Neural cell (in vitro differentiated cells): ENCODE measurements at regions not wholly inside any gene's neighbourhood (a gene's known extent, or its start where the extent isn't known, plus 50 kb on each side); places are given as distances from the start of the nearest gene placed in this dataset.

Experiments used
- H2AFZ ChIP-seq: fragments of 200-600, 300-800 bp; sonication (generic), shearing (Covaris generic); 2 replicates; pipeline ENCODE4 v1.6.0; 2014; ENCODE audit warnings: low read depth, mild to moderate bottlenecking, antibody characterized with exemption, low read length, moderate library complexity
- H3F3A ChIP-seq: fragments of 200-600 bp; shearing (Covaris generic); 2 replicates; pipeline ENCODE4 v1.6.1; 2016; ENCODE audit warnings: mild to moderate bottlenecking, moderate library complexity, mixed read lengths, antibody characterized with exemption, low read length; ENCODE audit not compliant: insufficient read depth, poor library complexity, severe bottlenecking
- H3K27ac ChIP-seq: fragments of 200-600, 300-800 bp; sonication (generic), shearing (Covaris generic); 2 replicates; pipeline ENCODE4 v1.5.1; 2014; ENCODE audit warnings: mild to moderate bottlenecking, low read length, moderate library complexity
- H3K27me3 ChIP-seq: fragments of 300-800, 200-600 bp; sonication (generic), shearing (Covaris generic); 2 replicates; pipeline ENCODE4 v1.6.0; 2014; ENCODE audit warnings: mild to moderate bottlenecking, low read depth, low read length, moderate library complexity; ENCODE audit not compliant: insufficient read depth
- H3K36me3 ChIP-seq: fragments of 300-800, 200-600 bp; sonication (generic), shearing (Covaris generic); 2 replicates; pipeline ENCODE4 v1.5.1; 2014; ENCODE audit warnings: mild to moderate bottlenecking, antibody characterized with exemption, low read length, moderate library complexity; ENCODE audit not compliant: insufficient read depth
- H3K4me2 ChIP-seq: fragments of 300-800, 200-600 bp; sonication (generic), shearing (Covaris generic); 2 replicates; pipeline ENCODE4 v1.6.0; 2014; ENCODE audit warnings: mild to moderate bottlenecking, low read length
- H3K4me3 ChIP-seq: fragments of 300-800, 200-600 bp; sonication (generic), shearing (Covaris generic); 2 replicates; pipeline ENCODE4 v1.5.1; 2014; ENCODE audit warnings: mild to moderate bottlenecking, low read length, moderate library complexity
- H3K79me2 ChIP-seq: fragments of 200-600 bp; shearing (Covaris generic); replicated peaks from 2 replicates; pipeline ENCODE4 v1.6.0; 2014; ENCODE audit warnings: mild to moderate bottlenecking, low read length, moderate library complexity; ENCODE audit not compliant: insufficient read depth
- H3K9ac ChIP-seq: fragments of 300-800, 200-600 bp; sonication (generic), shearing (Covaris generic); 2 replicates; pipeline ENCODE4 v1.6.1; 2016; ENCODE audit warnings: mild to moderate bottlenecking, low read length, mixed read lengths
- H3K9me2 ChIP-seq: fragments of 200-600 bp; shearing (Covaris generic); 2 replicates; pipeline ENCODE4 v1.6.1; 2016; ENCODE audit warnings: mild to moderate bottlenecking, low read length, mixed read lengths; ENCODE audit not compliant: insufficient read depth
- H3K9me3 ChIP-seq: fragments of 200-600, 300-800 bp; sonication (generic), shearing (Covaris generic); 2 replicates; pipeline ENCODE4 v1.6.1; 2016; ENCODE audit warnings: mild to moderate bottlenecking, mixed run types, low read length, moderate library complexity, mixed read lengths
- H4K20me1 ChIP-seq: fragments of 200-600 bp; shearing (Covaris generic); 2 replicates; pipeline ENCODE4 v1.6.1; 2016; ENCODE audit warnings: mild to moderate bottlenecking, mixed run types; ENCODE audit not compliant: insufficient read depth
- CTCF ChIP-seq: fragments of 450-650 bp; IDR thresholded peaks from 2 replicates; pipeline ENCODE4 v1.5.1; 2014; ENCODE audit warnings: antibody characterized with exemption, mild to moderate bottlenecking, moderate library complexity; ENCODE audit not compliant: poor library complexity, severe bottlenecking
- EP300 ChIP-seq: fragments of 450-650 bp; conservative IDR thresholded peaks from 2 replicates; pipeline ENCODE4 v1.6.1; 2014; ENCODE audit warnings: antibody characterized with exemption, mild to moderate bottlenecking, moderate library complexity; ENCODE audit not compliant: poor library complexity, severe bottlenecking
- EZH2 ChIP-seq: fragments of 200-600, 300-800 bp; shearing (Covaris generic), sonication (generic); IDR thresholded peaks from 2 replicates; pipeline ENCODE4 v1.6.1; 2014; ENCODE audit warnings: antibody characterized with exemption, low read length, borderline replicate concordance, mild to moderate bottlenecking; ENCODE audit not compliant: insufficient read depth, poor library complexity, severe bottlenecking
- MXI1 ChIP-seq: fragments of 450-650 bp; conservative IDR thresholded peaks from 2 replicates; pipeline ENCODE4 v1.6.1; 2014; ENCODE audit warnings: antibody characterized with exemption, mild to moderate bottlenecking; ENCODE audit not compliant: poor library complexity, severe bottlenecking
- POLR2AphosphoS5 ChIP-seq: IDR thresholded peaks from 2 replicates; pipeline ENCODE4 v1.6.1; 2012
- RAD21 ChIP-seq: fragments of 450-650 bp; conservative IDR thresholded peaks from 2 replicates; pipeline ENCODE4 v1.6.1; 2014; ENCODE audit warnings: antibody characterized with exemption, mild to moderate bottlenecking, moderate library complexity
- REST ChIP-seq: IDR thresholded peaks from 2 replicates; pipeline ENCODE4 v1.6.1; 2012; ENCODE audit warnings: borderline replicate concordance
- SMC3 ChIP-seq: fragments of 450-650 bp; conservative IDR thresholded peaks from 2 replicates; pipeline ENCODE4 v1.6.1; 2014; ENCODE audit warnings: antibody characterized with exemption, mild to moderate bottlenecking, moderate library complexity; ENCODE audit not compliant: poor library complexity
- TAF1 ChIP-seq: IDR thresholded peaks from 2 replicates; pipeline ENCODE4 v1.6.1; 2012; ENCODE audit warnings: low read depth

GRCh38 chr13:74219566-74219965 is 85.4 kb upstream of the KLF12 start:
- H3K9me3 ChIP-seq = no peaks in the 10 kb centered on the region
- H3K36me3 ChIP-seq = no peaks in the 10 kb centered on the region
- no peak overlapping the region for H3K27ac ChIP-seq
- H2AFZ ChIP-seq = no peak overlapping the region
- H3K27me3 ChIP-seq = no peaks in the 10 kb centered on the region
- H3K4me3 ChIP-seq = no peak overlapping the region
- H3F3A ChIP-seq = no peaks in the 10 kb centered on the region
- no peaks in the 10 kb centered on the region for H4K20me1 ChIP-seq
- no peak for TF ChIP-seq MXI1
- no peak for TF ChIP-seq EZH2
- no peak for TF ChIP-seq RAD21
- no peak for TF ChIP-seq CTCF
- no peak for TF ChIP-seq EP300
- no peak for TF ChIP-seq TAF1
- TF ChIP-seq SMC3 = no peak
- no peaks in the 10 kb centered on the region for H3K79me2 ChIP-seq
- H3K9me2 ChIP-seq = no peaks in the 10 kb centered on the region
- no peak overlapping the region for H3K4me2 ChIP-seq
- H3K9ac ChIP-seq = no peak overlapping the region

GRCh38 chr13:74218291-74218690 is 84.1 kb upstream of the KLF12 start:
- H3K27me3 ChIP-seq = no peaks in the 10 kb centered on the region
- no peak for TF ChIP-seq EP300
- TF ChIP-seq EZH2 = no peak
- TF ChIP-seq SMC3 = no peak
- TF ChIP-seq REST = no peak
- TF ChIP-seq RAD21 = no peak
- TF ChIP-seq POLR2AphosphoS5 = no peak
- no peak for TF ChIP-seq CTCF
- no peak for TF ChIP-seq TAF1
- TF ChIP-seq MXI1 = no peak
- H2AFZ ChIP-seq = no peak overlapping the region
- H3K36me3 ChIP-seq = no peaks in the 10 kb centered on the region
- H3F3A ChIP-seq = no peaks in the 10 kb centered on the region
- no peak overlapping the region for H3K27ac ChIP-seq
- H3K4me2 ChIP-seq = no peak overlapping the region
- no peak overlapping the region for H3K9ac ChIP-seq
- H4K20me1 ChIP-seq = no peaks in the 10 kb centered on the region
- H3K79me2 ChIP-seq = no peaks in the 10 kb centered on the region
- no peaks in the 10 kb centered on the region for H3K9me2 ChIP-seq
- H3K4me3 ChIP-seq = no peak overlapping the region
- no peaks in the 10 kb centered on the region for H3K9me3 ChIP-seq
